PFSK-1 (cell line): ENCODE measurements at regions not wholly inside any gene's neighbourhood (a gene's known extent, or its start where the extent isn't known, plus 50 kb on each side); places are given as distances from the start of the nearest gene placed in this dataset.

Source experiments
- POLR2AphosphoS5 ChIP-seq: IDR thresholded peaks from 2 replicates; pipeline ENCODE4 v1.6.1; 2012; ENCODE audit warnings: low read depth, mild to moderate bottlenecking, control low read depth, low read length, moderate library complexity
- TAF1 ChIP-seq: IDR thresholded peaks from 2 replicates; pipeline ENCODE4 v1.6.1; 2012; ENCODE audit warnings: low read length, control low read depth, borderline replicate concordance; ENCODE audit not compliant: insufficient read depth
- TF ChIP-seq, protein P1 (sequence below), 2 experiments: IDR thresholded peaks; 2 replicates each; pipeline versions ENCODE4 v1.6.1 to v1.8.0; 2011 to 2012; ENCODE audit warnings: low read depth in 2 of 2, low read length in 2 of 2, control low read depth in 1 of 2, inconsistent platforms in 1 of 2, mild to moderate bottlenecking in 1 of 2, moderate library complexity in 1 of 2; ENCODE audit not compliant: insufficient read depth in 1 of 2

DNA sequence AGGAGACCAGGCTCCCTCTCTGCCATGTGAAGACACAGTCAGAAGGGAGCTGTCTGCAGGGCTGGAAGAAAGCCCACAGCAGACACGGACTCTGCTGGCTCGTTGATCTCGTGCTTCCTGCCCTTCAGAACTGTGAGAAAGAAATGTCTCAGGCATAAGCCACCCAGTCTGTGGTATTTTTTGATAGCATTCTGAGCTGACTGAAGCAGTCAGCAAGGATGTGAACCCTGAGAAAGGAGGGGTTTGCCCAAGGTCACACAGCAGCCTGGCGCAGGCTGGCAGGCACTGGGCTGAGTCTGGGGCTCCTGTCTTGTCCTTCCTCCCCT lies 255.1 kb upstream of the B3GAT1 start:
- TF ChIP-seq TAF1 (no peak), POLR2AphosphoS5 (no peak)
- TF ChIP-seq, protein P1, sequence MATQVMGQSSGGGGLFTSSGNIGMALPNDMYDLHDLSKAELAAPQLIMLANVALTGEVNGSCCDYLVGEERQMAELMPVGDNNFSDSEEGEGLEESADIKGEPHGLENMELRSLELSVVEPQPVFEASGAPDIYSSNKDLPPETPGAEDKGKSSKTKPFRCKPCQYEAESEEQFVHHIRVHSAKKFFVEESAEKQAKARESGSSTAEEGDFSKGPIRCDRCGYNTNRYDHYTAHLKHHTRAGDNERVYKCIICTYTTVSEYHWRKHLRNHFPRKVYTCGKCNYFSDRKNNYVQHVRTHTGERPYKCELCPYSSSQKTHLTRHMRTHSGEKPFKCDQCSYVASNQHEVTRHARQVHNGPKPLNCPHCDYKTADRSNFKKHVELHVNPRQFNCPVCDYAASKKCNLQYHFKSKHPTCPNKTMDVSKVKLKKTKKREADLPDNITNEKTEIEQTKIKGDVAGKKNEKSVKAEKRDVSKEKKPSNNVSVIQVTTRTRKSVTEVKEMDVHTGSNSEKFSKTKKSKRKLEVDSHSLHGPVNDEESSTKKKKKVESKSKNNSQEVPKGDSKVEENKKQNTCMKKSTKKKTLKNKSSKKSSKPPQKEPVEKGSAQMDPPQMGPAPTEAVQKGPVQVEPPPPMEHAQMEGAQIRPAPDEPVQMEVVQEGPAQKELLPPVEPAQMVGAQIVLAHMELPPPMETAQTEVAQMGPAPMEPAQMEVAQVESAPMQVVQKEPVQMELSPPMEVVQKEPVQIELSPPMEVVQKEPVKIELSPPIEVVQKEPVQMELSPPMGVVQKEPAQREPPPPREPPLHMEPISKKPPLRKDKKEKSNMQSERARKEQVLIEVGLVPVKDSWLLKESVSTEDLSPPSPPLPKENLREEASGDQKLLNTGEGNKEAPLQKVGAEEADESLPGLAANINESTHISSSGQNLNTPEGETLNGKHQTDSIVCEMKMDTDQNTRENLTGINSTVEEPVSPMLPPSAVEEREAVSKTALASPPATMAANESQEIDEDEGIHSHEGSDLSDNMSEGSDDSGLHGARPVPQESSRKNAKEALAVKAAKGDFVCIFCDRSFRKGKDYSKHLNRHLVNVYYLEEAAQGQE (IDR thresholded peaks at IDR 0.05; ENCODE audit: insufficient read depth in 1 of 2, low read depth in 2 of 2, low read length in 2 of 2), result no peak
